GM06990 (cell line): ENCODE measurements at regions not wholly inside any gene's neighbourhood (a gene's known extent, or its start where the extent isn't known, plus 50 kb on each side); places are given as distances from the start of the nearest gene placed in this dataset.
A peak's percentile ranks its signal among the peaks of the same experiment; 100 is the strongest.

ENCODE experiments used
- DNase-seq: peaks from one replicate; pipeline ENCODE4 v3.0.0-alpha.2; 2011; ENCODE audit not compliant: insufficient read length; ENCODE audit errors: extremely low read depth
- H3K27me3 ChIP-seq: replicated peaks from 2 replicates; pipeline ENCODE4 v1.6.0; 2011; ENCODE audit warnings: low read length; ENCODE audit not compliant: control insufficient read depth, insufficient read depth
- H3K36me3 ChIP-seq: 2 replicates; pipeline ENCODE4 v1.5.1; 2011; ENCODE audit warnings: low read length; ENCODE audit not compliant: control insufficient read depth, insufficient read depth
- H3K4me3 ChIP-seq: replicated peaks from 2 replicates; pipeline ENCODE4 v1.5.1; 2011; ENCODE audit warnings: low read depth, mild to moderate bottlenecking, control low read depth, low read length
- TF ChIP-seq, protein P1 (sequence below): IDR thresholded peaks from 2 replicates; pipeline ENCODE4 v1.5.1; 2011; ENCODE audit warnings: low read length, control low read depth, mild to moderate bottlenecking, inconsistent platforms; ENCODE audit not compliant: insufficient read depth, poor library complexity, severe bottlenecking

DNA sequence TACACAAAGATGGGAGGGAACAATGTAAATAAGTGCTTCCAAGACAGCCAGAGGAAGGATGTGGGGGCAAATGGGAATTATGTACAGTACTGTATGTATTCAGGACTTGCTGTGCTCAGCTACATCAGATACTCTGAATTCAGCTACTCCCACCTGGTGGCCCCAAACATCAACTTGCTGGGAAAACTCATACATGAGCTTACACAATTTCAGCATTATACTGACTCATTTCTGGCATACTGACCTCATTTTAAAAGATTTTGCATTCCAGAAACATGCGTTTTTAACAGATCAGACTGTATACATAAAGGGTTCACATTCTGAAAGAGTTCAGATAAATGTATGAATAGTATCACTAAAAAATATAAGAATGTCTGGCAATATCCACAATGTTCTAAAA lies 59.7 kb downstream of the GPX5 start:
- Histone ChIP-seq H3K27me3 (no peaks in the 10 kb centered on the region), H3K36me3 (no peaks in the 10 kb centered on the region), H3K4me3 (no peak overlapping the region)
- no peak for DNase-seq
- TF ChIP-seq, protein P1, sequence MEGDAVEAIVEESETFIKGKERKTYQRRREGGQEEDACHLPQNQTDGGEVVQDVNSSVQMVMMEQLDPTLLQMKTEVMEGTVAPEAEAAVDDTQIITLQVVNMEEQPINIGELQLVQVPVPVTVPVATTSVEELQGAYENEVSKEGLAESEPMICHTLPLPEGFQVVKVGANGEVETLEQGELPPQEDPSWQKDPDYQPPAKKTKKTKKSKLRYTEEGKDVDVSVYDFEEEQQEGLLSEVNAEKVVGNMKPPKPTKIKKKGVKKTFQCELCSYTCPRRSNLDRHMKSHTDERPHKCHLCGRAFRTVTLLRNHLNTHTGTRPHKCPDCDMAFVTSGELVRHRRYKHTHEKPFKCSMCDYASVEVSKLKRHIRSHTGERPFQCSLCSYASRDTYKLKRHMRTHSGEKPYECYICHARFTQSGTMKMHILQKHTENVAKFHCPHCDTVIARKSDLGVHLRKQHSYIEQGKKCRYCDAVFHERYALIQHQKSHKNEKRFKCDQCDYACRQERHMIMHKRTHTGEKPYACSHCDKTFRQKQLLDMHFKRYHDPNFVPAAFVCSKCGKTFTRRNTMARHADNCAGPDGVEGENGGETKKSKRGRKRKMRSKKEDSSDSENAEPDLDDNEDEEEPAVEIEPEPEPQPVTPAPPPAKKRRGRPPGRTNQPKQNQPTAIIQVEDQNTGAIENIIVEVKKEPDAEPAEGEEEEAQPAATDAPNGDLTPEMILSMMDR: no peak

DNA sequence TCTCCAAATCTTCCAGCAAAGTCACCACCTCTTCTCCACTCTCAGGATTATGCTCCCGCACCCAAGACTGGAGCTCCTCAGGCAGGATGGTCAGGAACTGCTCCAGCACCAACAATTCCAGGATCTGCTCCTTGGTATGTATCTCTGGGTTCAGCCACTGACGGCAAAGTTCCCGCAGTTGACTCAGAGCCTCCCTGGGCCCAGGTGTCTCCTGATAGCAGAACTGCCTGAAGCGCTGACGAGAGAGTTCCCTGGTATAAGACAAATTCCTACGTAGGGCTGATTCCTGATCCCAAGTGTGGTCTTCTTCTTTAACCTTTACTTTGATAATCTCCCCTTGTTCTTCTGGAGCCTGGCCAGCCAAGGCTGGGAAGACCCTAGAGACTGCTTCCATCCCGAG lies 60.6 kb downstream of the GPX5 start:
- Histone ChIP-seq H3K4me3 (peak overlapping the region; percentile 77), H3K36me3 (no peaks in the 10 kb centered on the region), H3K27me3 (no peaks in the 10 kb centered on the region)
- TF ChIP-seq, protein P1: no peak
- no peak for DNase-seq

DNA sequence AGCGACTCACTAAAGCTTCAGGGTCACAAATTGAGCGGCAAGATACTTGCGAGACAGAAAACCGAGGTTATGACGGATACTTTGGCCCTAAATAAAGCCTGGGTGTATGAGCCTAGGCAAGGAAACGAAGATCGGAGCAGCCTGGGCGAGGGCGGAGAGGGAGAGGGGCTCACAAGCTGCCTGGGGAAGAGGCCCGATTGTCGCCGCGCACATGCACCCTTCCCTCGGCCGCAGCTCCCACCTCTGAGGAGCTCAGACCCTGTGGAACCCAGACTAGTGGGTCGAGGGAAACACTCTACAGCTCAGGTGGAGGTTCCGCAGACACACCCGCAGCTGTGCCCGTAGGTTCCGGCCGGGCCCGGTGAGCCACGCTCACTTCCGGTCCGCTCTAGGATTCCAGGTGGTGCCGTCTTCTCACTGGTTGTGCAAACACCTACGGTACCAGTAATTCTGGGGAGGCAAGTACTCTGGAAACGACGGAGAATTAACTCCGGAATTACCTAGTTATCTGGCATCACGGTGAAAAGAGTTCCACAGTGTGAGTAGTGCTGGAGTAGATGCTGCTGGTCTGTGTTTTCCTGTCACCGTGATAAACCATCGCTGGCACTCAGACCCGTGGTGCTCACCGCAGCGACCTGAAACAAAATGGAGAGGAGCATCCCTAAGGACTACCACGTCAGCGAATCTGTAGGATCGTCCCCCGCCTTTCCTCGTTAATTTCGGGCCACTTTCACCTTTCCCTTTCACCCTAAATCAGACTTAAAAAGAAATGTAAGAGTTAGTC lies 61.5 kb downstream of the GPX5 start:
- peak; percentile 85 for DNase-seq
- peak overlapping the region; percentile 77 for H3K4me3 ChIP-seq
- H3K36me3 ChIP-seq: no peaks in the 10 kb centered on the region
- TF ChIP-seq, protein P1: no peak
- H3K27me3 ChIP-seq: no peaks in the 10 kb centered on the region

DNA sequence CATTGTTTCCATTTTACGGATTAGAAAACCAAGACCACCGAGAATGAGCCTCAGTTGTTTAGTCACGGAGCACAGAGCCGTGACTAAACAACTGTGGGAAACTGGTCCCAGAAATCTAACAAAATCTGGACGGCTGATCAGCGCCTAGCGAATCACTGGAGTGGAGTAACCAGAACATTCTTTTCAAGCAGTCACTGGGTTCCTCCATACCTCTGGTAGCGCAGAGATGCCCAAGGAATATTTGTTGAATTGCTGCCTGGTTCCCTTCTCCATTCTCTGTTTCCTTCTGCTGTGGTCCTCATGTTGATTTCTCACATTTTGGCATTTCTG lies 62.0 kb downstream of the GPX5 start:
- TF ChIP-seq, protein P1: no peak
- DNase-seq: no peak
- peak overlapping the region; percentile 77 for H3K4me3 ChIP-seq
- H3K36me3 ChIP-seq: no peaks in the 10 kb centered on the region
- no peaks in the 10 kb centered on the region for H3K27me3 ChIP-seq

GRCh38 chr6:28588666-28589065 lies 63.0 kb downstream of the GPX5 start:
- DNase-seq: no peak
- H3K4me3 ChIP-seq: no peak overlapping the region
- H3K27me3 ChIP-seq: no peaks in the 10 kb centered on the region
- no peaks in the 10 kb centered on the region for H3K36me3 ChIP-seq
- TF ChIP-seq, protein P1: no peak
